Gastrocnemius medialis (tissue), 4 donors: ENCODE measurements at regions not wholly inside any gene's neighbourhood (a gene's known extent, or its start where the extent isn't known, plus 50 kb on each side); places are given as distances from the start of the nearest gene placed in this dataset.

ENCODE experiments used
- POLR2A ChIP-seq, 2 donors: fragments of 450-650 bp; IDR thresholded peaks; one replicate each; pipeline ENCODE4 v1.6.1; 2017; ENCODE audit warnings: antibody characterized with exemption in 2 of 2, mild to moderate bottlenecking in 2 of 2, moderate library complexity in 2 of 2
- TF ChIP-seq, protein P1 (sequence below), 5 experiments: fragments of 450-650 bp in 3 of 5; fragments of 200-600 bp in 2 of 5; sonication (generic) in 2 of 5; IDR thresholded peaks in 4 of 5; conservative IDR thresholded peaks in 1 of 5; 1 replicate in 4 of 5; 2 replicates in 1 of 5; pipeline ENCODE4 v1.5.1; 2016 to 2019; ENCODE audit warnings: antibody characterized with exemption in 5 of 5, mild to moderate bottlenecking in 3 of 5, moderate library complexity in 3 of 5

DNA sequence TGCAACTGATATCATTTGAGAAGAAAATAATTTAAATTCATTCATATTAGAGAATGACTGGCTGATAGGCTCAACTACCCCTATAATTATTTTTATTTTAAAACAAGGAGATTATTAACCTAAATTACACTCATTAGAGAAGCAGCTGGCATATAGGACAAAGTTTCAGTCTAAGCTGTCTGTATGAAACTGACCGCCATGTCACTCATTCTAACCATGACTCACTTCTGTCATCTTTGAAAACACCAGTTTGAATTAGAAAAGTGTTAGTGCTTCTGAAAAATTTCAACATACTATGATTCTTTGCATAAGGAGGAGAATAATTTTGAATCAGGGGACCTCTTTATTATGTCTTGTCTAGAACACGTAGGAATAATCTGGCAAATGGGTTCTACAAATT lies 1058.5 kb downstream of the ROBO2 start:
- TF ChIP-seq, protein P1, sequence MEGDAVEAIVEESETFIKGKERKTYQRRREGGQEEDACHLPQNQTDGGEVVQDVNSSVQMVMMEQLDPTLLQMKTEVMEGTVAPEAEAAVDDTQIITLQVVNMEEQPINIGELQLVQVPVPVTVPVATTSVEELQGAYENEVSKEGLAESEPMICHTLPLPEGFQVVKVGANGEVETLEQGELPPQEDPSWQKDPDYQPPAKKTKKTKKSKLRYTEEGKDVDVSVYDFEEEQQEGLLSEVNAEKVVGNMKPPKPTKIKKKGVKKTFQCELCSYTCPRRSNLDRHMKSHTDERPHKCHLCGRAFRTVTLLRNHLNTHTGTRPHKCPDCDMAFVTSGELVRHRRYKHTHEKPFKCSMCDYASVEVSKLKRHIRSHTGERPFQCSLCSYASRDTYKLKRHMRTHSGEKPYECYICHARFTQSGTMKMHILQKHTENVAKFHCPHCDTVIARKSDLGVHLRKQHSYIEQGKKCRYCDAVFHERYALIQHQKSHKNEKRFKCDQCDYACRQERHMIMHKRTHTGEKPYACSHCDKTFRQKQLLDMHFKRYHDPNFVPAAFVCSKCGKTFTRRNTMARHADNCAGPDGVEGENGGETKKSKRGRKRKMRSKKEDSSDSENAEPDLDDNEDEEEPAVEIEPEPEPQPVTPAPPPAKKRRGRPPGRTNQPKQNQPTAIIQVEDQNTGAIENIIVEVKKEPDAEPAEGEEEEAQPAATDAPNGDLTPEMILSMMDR (IDR thresholded peaks at IDR 0.05 in 4 of 5, conservative IDR thresholded peaks at IDR 0.05 in 1 of 5): no peak
- no peak for TF ChIP-seq POLR2A (IDR thresholded peaks at IDR 0.05)
